ENCODE measurements at regions not wholly inside any gene's neighbourhood (a gene's known extent, or its start where the extent isn't known, plus 50 kb on each side); places are given as distances from the start of the nearest gene placed in this dataset.

GRCh38 chr5:167271511-167271910, 1019.9 kb upstream of the WWC1 start:
- ChIA-PET CTCF (no interaction called here), POLR2A (no interaction called here)
- H3K4me3 Mint-ChIP-seq = no peak overlapping the region
- Histone ChIP-seq H3K27me3 (replicated peaks in 1 of 4; ENCODE audit: control extremely low read depth in 1 of 4, control insufficient read depth in 3 of 4, insufficient read depth in 4 of 4, low read length in 3 of 4) (no peaks in the 10 kb centered on the region), H3K4me1 (ENCODE audit: control insufficient read depth in 2 of 2, insufficient read depth in 2 of 2, low read length in 2 of 2) (no peaks in the 10 kb centered on the region), H4K20me1 (ENCODE audit: control insufficient read depth, insufficient read depth, low read length, poor library complexity, severe bottlenecking) (no peaks in the 10 kb centered on the region), H3K27ac (ENCODE audit: low read length in 2 of 2) (no peak overlapping the region), H3K36me3 (replicated peaks in 1 of 2; ENCODE audit: control extremely low read depth in 1 of 2, control insufficient read depth in 1 of 2, extremely low read depth in 1 of 2, insufficient read depth in 2 of 2, low read length in 1 of 2) (no peaks in the 10 kb centered on the region), H3K9ac (ENCODE audit: low read length) (no peak overlapping the region), H3K79me2 (ENCODE audit: control insufficient read depth, insufficient read depth, low read length) (no peaks in the 10 kb centered on the region), H3K4me3 (ENCODE audit: control extremely low read depth in 1 of 5, extremely low read depth in 1 of 5, insufficient read depth in 1 of 5, low read depth in 2 of 5, low read length in 4 of 5) (no peak overlapping the region), H2AFZ (ENCODE audit: insufficient read depth, low read depth, low read length, poor library complexity, severe bottlenecking) (no peak overlapping the region), H3K4me2 (replicated peaks; ENCODE audit: low read depth, low read length, poor library complexity, severe bottlenecking) (no peak overlapping the region), H3K9me3 (ENCODE audit: control extremely low read depth in 1 of 3, control insufficient read depth in 2 of 3, insufficient read depth in 1 of 3, low read length in 2 of 3) (no peaks in the 10 kb centered on the region)
- H3K9me3 Mint-ChIP-seq (ENCODE audit: insufficient read depth) = peaks cover 2% of the 10 kb centered on the region
- H3K27ac Mint-ChIP-seq = no peak overlapping the region
- no peak for DNase-seq
- no peak for ATAC-seq (ENCODE audit: low read depth)
- TF ChIP-seq EZH2 (IDR thresholded peaks at IDR 0.05; ENCODE audit: borderline replicate concordance, insufficient read depth, low read depth, low read length, poor library complexity, severe bottlenecking) (no peak), CTCF (IDR thresholded peaks at IDR 0.05) (no peak)
- WGBS (ENCODE audit: insufficient coverage) = 90% methylated on average over 3 of the region's 4 CpGs
- intact Hi-C loops (cut with micrococcal nuclease) = no loop called here
- H3K4me1 Mint-ChIP-seq = no peaks in the 10 kb centered on the region
- H3K27me3 Mint-ChIP-seq = no peaks in the 10 kb centered on the region

DNA sequence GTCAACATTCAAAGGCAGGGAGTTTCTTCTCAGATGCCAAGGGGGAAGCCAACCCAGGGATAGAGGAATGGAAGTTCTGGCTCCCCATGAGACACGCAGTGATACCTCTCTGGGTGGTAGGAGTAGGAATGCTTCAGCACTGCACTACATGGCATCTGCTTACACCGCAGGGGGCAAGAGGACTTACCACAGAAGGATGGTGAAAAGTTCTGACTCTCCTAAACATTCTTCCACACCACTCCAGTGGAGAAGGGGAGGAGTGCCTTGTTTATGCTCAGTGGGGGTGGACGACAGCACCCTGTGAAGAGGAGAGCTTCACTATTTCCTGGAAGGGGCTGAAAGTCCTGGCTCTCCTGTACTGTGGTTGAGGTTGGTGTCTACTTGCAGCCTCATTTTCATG, 1011.3 kb upstream of the WWC1 start:
- TF ChIP-seq EZH2 (IDR thresholded peaks at IDR 0.05; ENCODE audit: borderline replicate concordance, insufficient read depth, low read depth, low read length, poor library complexity, severe bottlenecking) = no peak
- no peak for TF ChIP-seq CTCF (IDR thresholded peaks at IDR 0.05)
- WGBS (ENCODE audit: insufficient coverage) = 87% methylated on average over 2 of the region's 3 CpGs
- intact Hi-C loops (cut with micrococcal nuclease) = no loop called here

More for the DNA sequence above, 1011.3 kb upstream of the WWC1 start:
- Mint-ChIP-seq H3K4me3 (no peak overlapping the region), H3K9me3 (ENCODE audit: insufficient read depth) (no peaks in the 10 kb centered on the region), H3K4me1 (no peaks in the 10 kb centered on the region), H3K27me3 (no peaks in the 10 kb centered on the region), H3K27ac (no peak overlapping the region)
- Histone ChIP-seq H3K79me2 (ENCODE audit: control insufficient read depth, insufficient read depth, low read length) (no peaks in the 10 kb centered on the region), H3K4me3 (ENCODE audit: control extremely low read depth in 1 of 5, extremely low read depth in 1 of 5, insufficient read depth in 1 of 5, low read depth in 2 of 5, low read length in 4 of 5) (no peak overlapping the region), H3K27ac (ENCODE audit: low read length in 2 of 2) (no peak overlapping the region), H3K4me1 (ENCODE audit: control insufficient read depth in 2 of 2, insufficient read depth in 2 of 2, low read length in 2 of 2) (no peaks in the 10 kb centered on the region), H3K9me3 (ENCODE audit: control extremely low read depth in 1 of 3, control insufficient read depth in 2 of 3, insufficient read depth in 1 of 3, low read length in 2 of 3) (peaks cover 0 to 7% (median 0%) of the 10 kb centered on the region in 3 donors), H3K9ac (ENCODE audit: low read length) (no peak overlapping the region), H3K4me2 (replicated peaks; ENCODE audit: low read depth, low read length, poor library complexity, severe bottlenecking) (no peak overlapping the region), H3K36me3 (replicated peaks in 1 of 2; ENCODE audit: control extremely low read depth in 1 of 2, control insufficient read depth in 1 of 2, extremely low read depth in 1 of 2, insufficient read depth in 2 of 2, low read length in 1 of 2) (no peaks in the 10 kb centered on the region), H4K20me1 (ENCODE audit: control insufficient read depth, insufficient read depth, low read length, poor library complexity, severe bottlenecking) (no peaks in the 10 kb centered on the region), H3K27me3 (replicated peaks in 1 of 4; ENCODE audit: control extremely low read depth in 1 of 4, control insufficient read depth in 3 of 4, insufficient read depth in 4 of 4, low read length in 3 of 4) (no peaks in the 10 kb centered on the region), H2AFZ (ENCODE audit: insufficient read depth, low read depth, low read length, poor library complexity, severe bottlenecking) (no peak overlapping the region)
- ATAC-seq (ENCODE audit: low read depth) (no peak), DNase-seq (no peak)
- POLR2A ChIA-PET = no interaction called here
- CTCF ChIA-PET = no interaction called here
